ENCODE measurements at regions not wholly inside any gene's neighbourhood (a gene's known extent, or its start where the extent isn't known, plus 50 kb on each side); places are given as distances from the start of the nearest gene placed in this dataset.

- no peak for DNase-seq (ENCODE audit: low read depth, low spot score)
Measured at GRCh38 chr5:74380193-74380592, 260.3 kb downstream of the ENC1 start.

- DNase-seq (ENCODE audit: low read depth, low spot score) = no peak
Measured at GRCh38 chr5:74378464-74378863, 262.1 kb downstream of the ENC1 start.

- no peak for DNase-seq (ENCODE audit: low read depth, low spot score)
Measured at GRCh38 chr5:74376187-74376586, 264.3 kb downstream of the ENC1 start.

GRCh38 chr5:74375271-74375670 is 265.3 kb downstream of the ENC1 start:
- no peak for DNase-seq (ENCODE audit: low read depth, low spot score)

- no peak for DNase-seq (ENCODE audit: low read depth, low spot score)
Measured at GRCh38 chr5:74374656-74375055, 265.9 kb downstream of the ENC1 start.

- no peak for DNase-seq (ENCODE audit: low read depth, low spot score)
Measured at GRCh38 chr5:74373076-74373475, 267.5 kb downstream of the ENC1 start.

GRCh38 chr5:74372502-74373064 is 267.9 kb downstream of the ENC1 start:
- no peak for DNase-seq (ENCODE audit: low read depth, low spot score)

- no peak for DNase-seq (ENCODE audit: low read depth, low spot score)
Measured at GRCh38 chr5:74372051-74372450, 268.5 kb downstream of the ENC1 start.

- peak; percentile 57 for DNase-seq (ENCODE audit: low read depth, low spot score)
Measured at GRCh38 chr5:74371621-74372020, 268.9 kb downstream of the ENC1 start.

GRCh38 chr5:74370168-74370567 is 270.4 kb downstream of the ENC1 start:
- DNase-seq (ENCODE audit: low read depth, low spot score) = no peak

- DNase-seq (ENCODE audit: low read depth, low spot score) = no peak
Measured at GRCh38 chr5:74369173-74369572, 271.4 kb downstream of the ENC1 start.

- no peak for DNase-seq (ENCODE audit: low read depth, low spot score)
Measured at GRCh38 chr5:74367934-74368333, 272.6 kb downstream of the ENC1 start.

GRCh38 chr5:74367241-74367733 is 273.2 kb downstream of the ENC1 start:
- DNase-seq (ENCODE audit: low read depth, low spot score) = peak; percentile 42

- DNase-seq (ENCODE audit: low read depth, low spot score) = no peak
Measured at GRCh38 chr5:74365723-74366122, 274.8 kb downstream of the ENC1 start.

GRCh38 chr5:74364507-74364906 is 276.0 kb downstream of the ENC1 start:
- no peak for DNase-seq (ENCODE audit: low read depth, low spot score)

- no peak for DNase-seq (ENCODE audit: low read depth, low spot score)
Measured at GRCh38 chr5:74363603-74364205, 276.8 kb downstream of the ENC1 start.

- no peak for DNase-seq (ENCODE audit: low read depth, low spot score)
Measured at GRCh38 chr5:74361406-74362358, 278.8 kb downstream of the ENC1 start.

GRCh38 chr5:74360535-74361210 is 279.9 kb downstream of the ENC1 start:
- DNase-seq (ENCODE audit: low read depth, low spot score) = no peak

- no peak for DNase-seq (ENCODE audit: low read depth, low spot score)
Measured at GRCh38 chr5:74357827-74358226, 282.7 kb downstream of the ENC1 start.

GRCh38 chr5:74356009-74356695 is 284.4 kb downstream of the ENC1 start:
- DNase-seq (ENCODE audit: low read depth, low spot score) = no peak

All from ELF-1 (cell line).